Cardiac muscle cell (in vitro differentiated cells and primary cell): ENCODE measurements at regions not wholly inside any gene's neighbourhood (a gene's known extent, or its start where the extent isn't known, plus 50 kb on each side); places are given as distances from the start of the nearest gene placed in this dataset.

Experiments used
- DNase-seq, 2 donors: peaks; one replicate each; pipeline versions ENCODE4 v3.0.0 to v3.0.0-alpha.2; 2010 to 2017; ENCODE audit warnings: low read depth in 1 of 2, low spot score in 1 of 2
- H3K27ac ChIP-seq: fragments of 200-600 bp; sonication (generic); 2 replicates; pipeline ENCODE4 v1.5.1; 2016
- H3K27me3 ChIP-seq: fragments of 200-600 bp; sonication (generic); 2 replicates; pipeline ENCODE4 v1.6.0; 2016; ENCODE audit warnings: control low read depth
- H3K36me3 ChIP-seq: fragments of 200-600 bp; sonication (generic); 2 replicates; pipeline ENCODE4 v1.5.1; 2016; ENCODE audit warnings: control low read depth
- H3K4me1 ChIP-seq: fragments of 200-600 bp; sonication (generic); 2 replicates; pipeline ENCODE4 v1.8.1; 2017; ENCODE audit warnings: low read depth, mild to moderate bottlenecking, mixed run types
- H3K4me3 ChIP-seq: fragments of 200-600 bp; sonication (generic); 2 replicates; pipeline ENCODE4 v1.5.1; 2016; ENCODE audit warnings: mild to moderate bottlenecking
- H3K9me3 ChIP-seq: fragments of 200-600 bp; sonication (generic); 2 replicates; pipeline ENCODE4 v1.5.1; 2017; ENCODE audit warnings: low read depth, mild to moderate bottlenecking, control low read depth
- TF ChIP-seq, protein P1 (sequence below): IDR thresholded peaks from 2 replicates; pipeline ENCODE4 v1.5.1; 2012; ENCODE audit warnings: low read depth, mild to moderate bottlenecking, low read length

- Histone ChIP-seq H3K36me3 (no peaks in the 10 kb centered on the region), H3K27me3 (no peaks in the 10 kb centered on the region), H3K27ac (no peak overlapping the region), H3K9me3 (no peaks in the 10 kb centered on the region), H3K4me1 (no peaks in the 10 kb centered on the region), H3K4me3 (no peak overlapping the region)
- TF ChIP-seq, protein P1, sequence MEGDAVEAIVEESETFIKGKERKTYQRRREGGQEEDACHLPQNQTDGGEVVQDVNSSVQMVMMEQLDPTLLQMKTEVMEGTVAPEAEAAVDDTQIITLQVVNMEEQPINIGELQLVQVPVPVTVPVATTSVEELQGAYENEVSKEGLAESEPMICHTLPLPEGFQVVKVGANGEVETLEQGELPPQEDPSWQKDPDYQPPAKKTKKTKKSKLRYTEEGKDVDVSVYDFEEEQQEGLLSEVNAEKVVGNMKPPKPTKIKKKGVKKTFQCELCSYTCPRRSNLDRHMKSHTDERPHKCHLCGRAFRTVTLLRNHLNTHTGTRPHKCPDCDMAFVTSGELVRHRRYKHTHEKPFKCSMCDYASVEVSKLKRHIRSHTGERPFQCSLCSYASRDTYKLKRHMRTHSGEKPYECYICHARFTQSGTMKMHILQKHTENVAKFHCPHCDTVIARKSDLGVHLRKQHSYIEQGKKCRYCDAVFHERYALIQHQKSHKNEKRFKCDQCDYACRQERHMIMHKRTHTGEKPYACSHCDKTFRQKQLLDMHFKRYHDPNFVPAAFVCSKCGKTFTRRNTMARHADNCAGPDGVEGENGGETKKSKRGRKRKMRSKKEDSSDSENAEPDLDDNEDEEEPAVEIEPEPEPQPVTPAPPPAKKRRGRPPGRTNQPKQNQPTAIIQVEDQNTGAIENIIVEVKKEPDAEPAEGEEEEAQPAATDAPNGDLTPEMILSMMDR: no peak
- DNase-seq: no peak
Observed at GRCh38 chr3:24608701-24609390, 114.2 kb upstream of the THRB start.

GRCh38 chr3:24614359-24614758 is 119.7 kb upstream of the THRB start:
- Histone ChIP-seq H3K4me3 (no peak overlapping the region), H3K27me3 (no peaks in the 10 kb centered on the region), H3K4me1 (no peaks in the 10 kb centered on the region), H3K36me3 (no peaks in the 10 kb centered on the region), H3K27ac (no peak overlapping the region), H3K9me3 (no peaks in the 10 kb centered on the region)
- DNase-seq: no peak
- TF ChIP-seq, protein P1: no peak

DNA sequence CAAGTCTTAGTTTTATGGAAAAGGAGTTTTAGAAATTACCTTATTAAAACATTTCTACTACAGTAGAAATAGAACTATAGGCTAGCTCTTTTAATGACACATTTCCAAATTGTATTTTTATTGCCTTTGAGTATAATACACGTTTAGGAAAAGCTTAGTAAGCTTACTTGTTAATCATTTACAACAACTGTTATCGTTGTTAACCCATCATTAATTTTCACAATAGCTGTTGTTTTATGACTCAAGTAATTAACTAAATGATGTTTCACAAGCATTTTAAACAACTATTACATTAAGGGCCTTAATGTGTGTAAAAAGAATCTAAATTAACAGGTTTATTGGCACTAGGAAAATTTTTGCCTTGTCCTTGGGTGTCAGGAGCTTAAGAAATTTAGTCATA is 120.5 kb upstream of the THRB start:
- Histone ChIP-seq H3K9me3 (no peaks in the 10 kb centered on the region), H3K27ac (no peak overlapping the region), H3K36me3 (no peaks in the 10 kb centered on the region), H3K27me3 (no peaks in the 10 kb centered on the region), H3K4me1 (no peaks in the 10 kb centered on the region), H3K4me3 (no peak overlapping the region)
- no peak for DNase-seq
- TF ChIP-seq, protein P1: no peak

DNA sequence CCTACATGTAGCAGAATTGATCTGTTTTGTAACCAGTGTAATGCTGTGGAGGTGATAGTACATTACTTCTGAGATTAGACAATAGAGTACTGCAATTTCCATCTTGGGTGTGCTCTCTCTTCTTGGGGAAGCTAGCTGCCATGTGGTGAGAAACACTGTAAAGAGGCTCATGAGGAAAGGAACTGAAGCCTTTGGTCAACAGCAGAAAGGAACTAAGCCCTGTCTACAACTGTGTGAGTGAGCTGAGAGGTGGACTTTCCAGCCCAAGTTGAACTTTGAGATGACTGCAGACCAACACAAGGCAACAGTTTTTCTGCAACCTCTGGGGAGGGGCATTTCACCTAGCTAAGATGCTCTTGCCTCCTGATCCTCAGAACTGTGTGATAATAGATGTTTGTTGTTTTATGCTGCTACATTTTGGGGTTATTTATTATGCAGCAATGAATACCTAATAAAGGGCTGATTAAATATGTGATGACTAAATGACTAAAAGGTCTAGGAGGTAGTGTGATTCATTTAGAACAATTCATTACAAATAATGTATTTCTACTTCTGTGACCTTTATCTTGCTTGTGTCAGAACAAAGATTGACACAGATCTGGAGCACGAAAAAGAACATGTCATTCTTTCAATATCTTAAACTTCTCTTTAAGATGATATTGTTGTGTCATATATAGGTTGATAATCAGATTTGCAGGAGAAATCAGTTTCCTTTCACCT is 121.6 kb upstream of the THRB start:
- no peaks in the 10 kb centered on the region for H3K36me3 ChIP-seq
- H3K27me3 ChIP-seq: no peaks in the 10 kb centered on the region
- H3K27ac ChIP-seq: no peak overlapping the region
- H3K4me3 ChIP-seq: no peak overlapping the region
- no peak for DNase-seq
- H3K4me1 ChIP-seq: no peaks in the 10 kb centered on the region
- H3K9me3 ChIP-seq: no peaks in the 10 kb centered on the region
- TF ChIP-seq, protein P1: no peak

GRCh38 chr3:24622138-24622537 is 127.5 kb upstream of the THRB start:
- no peaks in the 10 kb centered on the region for H3K9me3 ChIP-seq
- no peaks in the 10 kb centered on the region for H3K27me3 ChIP-seq
- no peak overlapping the region for H3K27ac ChIP-seq
- H3K36me3 ChIP-seq: no peaks in the 10 kb centered on the region
- no peak for DNase-seq
- no peaks in the 10 kb centered on the region for H3K4me1 ChIP-seq
- TF ChIP-seq, protein P1: no peak
- no peak overlapping the region for H3K4me3 ChIP-seq
